ENCODE measurements at regions not wholly inside any gene's neighbourhood (a gene's known extent, or its start where the extent isn't known, plus 50 kb on each side); places are given as distances from the start of the nearest gene placed in this dataset.

DNA sequence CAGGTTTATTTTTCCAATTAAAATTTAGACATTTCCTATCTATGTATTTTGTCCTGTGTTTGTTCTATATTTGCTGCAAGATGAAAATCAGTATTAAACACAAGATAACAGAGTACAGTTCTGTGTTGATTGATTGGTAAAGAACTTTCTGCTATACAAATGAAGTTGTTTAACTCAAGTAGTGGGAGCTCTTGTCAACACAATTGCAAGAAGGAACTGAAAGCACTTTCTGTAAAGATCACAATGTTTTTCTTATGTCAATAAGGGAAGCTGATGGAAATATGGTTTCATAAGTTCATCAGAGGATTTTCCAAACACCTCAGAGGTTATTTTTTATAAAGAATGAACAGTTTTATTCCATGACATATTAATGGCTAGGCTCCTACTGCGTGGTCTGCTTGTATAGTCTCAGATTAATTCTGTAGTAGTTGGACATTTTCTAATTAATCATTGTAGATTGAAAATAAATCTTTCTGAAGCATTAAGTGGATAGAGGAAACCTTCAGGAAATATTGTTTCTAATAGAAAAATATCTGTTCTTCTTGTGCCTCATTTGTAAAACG is 379.5 kb downstream of the LRFN5 start:
- 47% methylated on average over 2 of the region's 2 CpGs for WGBS
- H3K4me3 ChIP-seq = no peak overlapping the region
- no peaks in the 10 kb centered on the region for H3K4me1 ChIP-seq
- H3K27me3 ChIP-seq = no peaks in the 10 kb centered on the region
- H3K36me3 ChIP-seq = no peaks in the 10 kb centered on the region
- TF ChIP-seq POLR2AphosphoS5 (IDR thresholded peaks at IDR 0.05) (no peak), POLR2A (IDR thresholded peaks at IDR 0.05; ENCODE audit: low read depth) (no peak), EP300 (IDR thresholded peaks at IDR 0.05) (no peak)
- TF ChIP-seq, protein P1, sequence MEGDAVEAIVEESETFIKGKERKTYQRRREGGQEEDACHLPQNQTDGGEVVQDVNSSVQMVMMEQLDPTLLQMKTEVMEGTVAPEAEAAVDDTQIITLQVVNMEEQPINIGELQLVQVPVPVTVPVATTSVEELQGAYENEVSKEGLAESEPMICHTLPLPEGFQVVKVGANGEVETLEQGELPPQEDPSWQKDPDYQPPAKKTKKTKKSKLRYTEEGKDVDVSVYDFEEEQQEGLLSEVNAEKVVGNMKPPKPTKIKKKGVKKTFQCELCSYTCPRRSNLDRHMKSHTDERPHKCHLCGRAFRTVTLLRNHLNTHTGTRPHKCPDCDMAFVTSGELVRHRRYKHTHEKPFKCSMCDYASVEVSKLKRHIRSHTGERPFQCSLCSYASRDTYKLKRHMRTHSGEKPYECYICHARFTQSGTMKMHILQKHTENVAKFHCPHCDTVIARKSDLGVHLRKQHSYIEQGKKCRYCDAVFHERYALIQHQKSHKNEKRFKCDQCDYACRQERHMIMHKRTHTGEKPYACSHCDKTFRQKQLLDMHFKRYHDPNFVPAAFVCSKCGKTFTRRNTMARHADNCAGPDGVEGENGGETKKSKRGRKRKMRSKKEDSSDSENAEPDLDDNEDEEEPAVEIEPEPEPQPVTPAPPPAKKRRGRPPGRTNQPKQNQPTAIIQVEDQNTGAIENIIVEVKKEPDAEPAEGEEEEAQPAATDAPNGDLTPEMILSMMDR (IDR thresholded peaks at IDR 0.05) = no peak
- DNase-seq (ENCODE audit: extremely low spot score) = no peak
- H3K9me3 ChIP-seq = no peaks in the 10 kb centered on the region
- intact Hi-C loops (cut with DNase I) = no loop called here
- no peak overlapping the region for H3K27ac ChIP-seq (replicated peaks in 1 of 4)

DNA sequence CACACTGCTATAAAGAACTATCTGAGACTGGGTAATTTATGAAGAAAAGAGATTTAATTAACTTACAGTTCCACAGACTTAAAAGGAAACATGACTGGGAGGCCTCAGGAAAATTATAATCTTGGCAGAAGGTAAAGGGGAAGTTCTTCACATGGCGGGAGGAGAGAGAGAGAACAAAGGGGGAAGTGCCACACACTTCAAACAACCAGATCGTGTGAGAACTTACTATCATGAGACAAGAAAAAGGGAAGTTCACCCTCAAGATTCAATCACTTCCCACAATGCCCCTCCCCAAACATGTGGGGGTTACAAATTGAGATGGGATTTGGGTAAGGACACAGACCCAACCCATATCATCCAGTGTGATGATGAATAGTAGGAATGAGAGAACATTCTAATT is 366.5 kb downstream of the LRFN5 start:
- Histone ChIP-seq H3K4me3 (no peak overlapping the region), H3K36me3 (no peaks in the 10 kb centered on the region), H3K27me3 (no peaks in the 10 kb centered on the region), H3K9me3 (peaks cover 0 to 17% (median 12%) of the 10 kb centered on the region in 4 donors), H3K4me1 (no peaks in the 10 kb centered on the region), H3K27ac (replicated peaks in 1 of 4) (no peak overlapping the region)
- no peak for DNase-seq (ENCODE audit: extremely low spot score)
- intact Hi-C loops (cut with DNase I) = no loop called here
- 63% methylated on average over 2 of the region's 2 CpGs for WGBS
- no peak for TF ChIP-seq EP300 (IDR thresholded peaks at IDR 0.05)
- TF ChIP-seq, protein P1 (IDR thresholded peaks at IDR 0.05) = no peak
- no peak for TF ChIP-seq POLR2A (IDR thresholded peaks at IDR 0.05; ENCODE audit: low read depth)
- no peak for TF ChIP-seq POLR2AphosphoS5 (IDR thresholded peaks at IDR 0.05)

DNA sequence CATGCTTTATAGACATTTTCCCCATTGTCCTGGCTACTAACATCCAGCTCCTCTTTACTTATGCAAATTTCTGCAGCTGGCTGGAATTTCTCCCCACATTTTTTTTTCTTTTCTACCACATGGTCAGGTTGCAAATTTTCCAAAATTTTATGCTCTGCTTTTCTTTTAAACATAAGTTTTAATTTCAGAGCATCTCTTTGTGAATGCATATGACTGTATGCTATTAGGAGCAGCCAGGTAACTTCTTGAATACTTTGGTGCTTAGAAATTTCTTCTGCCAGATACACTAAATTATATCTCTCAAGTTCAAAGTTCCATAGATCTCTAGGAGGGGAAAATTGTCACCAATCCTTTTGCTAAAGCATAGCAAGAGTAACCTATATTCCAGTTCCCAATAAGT is 365.9 kb downstream of the LRFN5 start:
- DNase-seq (ENCODE audit: extremely low spot score) = no peak
- Histone ChIP-seq H3K27me3 (no peaks in the 10 kb centered on the region), H3K36me3 (no peaks in the 10 kb centered on the region), H3K4me3 (no peak overlapping the region), H3K4me1 (no peaks in the 10 kb centered on the region), H3K27ac (replicated peaks in 1 of 4) (no peak overlapping the region), H3K9me3 (peaks cover 0 to 17% (median 12%) of the 10 kb centered on the region in 4 donors)
- intact Hi-C loops (cut with DNase I) = no loop called here
- no peak for TF ChIP-seq POLR2AphosphoS5 (IDR thresholded peaks at IDR 0.05)
- TF ChIP-seq POLR2A (IDR thresholded peaks at IDR 0.05; ENCODE audit: low read depth) = no peak
- TF ChIP-seq, protein P1 (IDR thresholded peaks at IDR 0.05) = no peak

DNA sequence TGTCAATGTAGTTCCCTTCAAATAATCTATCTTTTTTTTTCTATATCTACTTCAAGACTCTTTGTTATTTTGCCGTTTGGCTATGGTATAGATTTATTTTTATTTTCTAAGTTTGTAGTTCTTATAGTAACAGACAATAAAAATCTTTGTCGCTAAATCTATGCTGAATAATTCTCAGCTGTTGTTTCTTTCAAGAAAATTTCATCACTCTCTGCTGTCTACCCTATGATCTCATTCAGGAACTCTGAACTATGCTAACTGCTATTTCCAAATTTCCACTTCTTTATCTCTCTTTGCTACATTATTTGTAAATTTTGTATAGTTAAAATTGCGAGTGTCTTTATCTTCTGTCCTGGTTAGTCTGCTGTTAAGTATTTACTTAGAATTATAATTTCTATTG is 353.6 kb downstream of the LRFN5 start:
- no peaks in the 10 kb centered on the region for H3K9me3 ChIP-seq
- H3K4me3 ChIP-seq = no peak overlapping the region
- TF ChIP-seq POLR2AphosphoS5 (IDR thresholded peaks at IDR 0.05) (no peak), POLR2A (IDR thresholded peaks at IDR 0.05; ENCODE audit: low read depth) (no peak)
- no peak overlapping the region for H3K27ac ChIP-seq (replicated peaks in 1 of 4)
- 71% methylated on average over 3 of the region's 3 CpGs for WGBS
- no peak for DNase-seq (ENCODE audit: extremely low spot score)
- H3K27me3 ChIP-seq = no peaks in the 10 kb centered on the region
- intact Hi-C loops (cut with DNase I) = no loop called here
- no peaks in the 10 kb centered on the region for H3K4me1 ChIP-seq
- no peaks in the 10 kb centered on the region for H3K36me3 ChIP-seq

DNA sequence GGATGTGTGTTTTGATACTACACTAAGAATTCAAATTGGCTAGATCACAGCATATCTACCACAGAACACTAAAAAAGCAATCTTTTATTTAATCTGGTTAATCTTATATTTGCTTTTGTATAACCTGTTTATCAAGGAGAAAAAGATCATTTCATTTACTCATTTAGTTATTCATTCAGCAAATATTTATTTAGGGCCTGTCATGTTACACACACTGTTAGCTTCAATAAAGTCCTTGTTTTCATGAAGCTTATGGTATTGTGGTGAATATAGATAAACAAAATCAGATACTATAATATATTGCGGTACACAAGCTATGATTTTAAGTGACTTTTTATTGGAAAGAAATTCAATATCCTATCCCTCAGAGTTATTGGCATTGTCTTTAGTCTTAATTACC is 350.8 kb downstream of the LRFN5 start:
- H3K9me3 ChIP-seq = no peaks in the 10 kb centered on the region
- WGBS = 55% methylated on average over 1 of the region's 1 CpG
- no peaks in the 10 kb centered on the region for H3K4me1 ChIP-seq
- intact Hi-C loops (cut with DNase I) = no loop called here
- TF ChIP-seq EP300 (IDR thresholded peaks at IDR 0.05) (no peak), POLR2AphosphoS5 (IDR thresholded peaks at IDR 0.05) (no peak), POLR2A (IDR thresholded peaks at IDR 0.05; ENCODE audit: low read depth) (no peak)
- TF ChIP-seq, protein P1 (IDR thresholded peaks at IDR 0.05) = no peak
- no peak overlapping the region for H3K4me3 ChIP-seq
- DNase-seq (ENCODE audit: extremely low spot score) = no peak
- H3K27ac ChIP-seq (replicated peaks in 1 of 4) = no peak overlapping the region
- H3K36me3 ChIP-seq = no peaks in the 10 kb centered on the region
- no peaks in the 10 kb centered on the region for H3K27me3 ChIP-seq

Small RNA genes in the stretch of these regions (small RNA-seq; reads per million reads assigned to genes)
- gene AL163153.1 (0 reads per million in 3 donors), gene AL358913.1 (0 reads per million in 3 donors), gene AL442163.3 (0 reads per million in 3 donors)
